Transverse colon (tissue), 4 donors: ENCODE measurements at regions not wholly inside any gene's neighbourhood (a gene's known extent, or its start where the extent isn't known, plus 50 kb on each side); places are given as distances from the start of the nearest gene placed in this dataset.

Source experiments
- POLR2A ChIP-seq: fragments of 450-650 bp; IDR thresholded peaks from one replicate; pipeline ENCODE4 v1.6.1; 2016; ENCODE audit warnings: antibody characterized with exemption, mild to moderate bottlenecking, moderate library complexity
- POLR2AphosphoS5 ChIP-seq, 3 donors: sonication (generic); formaldehyde crosslinking; IDR thresholded peaks; one replicate each; pipeline ENCODE4 v1.6.1; 2016; ENCODE audit warnings: antibody characterized with exemption in 3 of 3
- TF ChIP-seq, protein P1 (sequence below), 5 experiments: fragments of 200-600 bp in 3 of 5; fragments of 450-650 bp in 2 of 5; sonication (generic) in 3 of 5; IDR thresholded peaks; 1 replicate in 2 of 5; 2 replicates in 3 of 5; pipeline ENCODE4 v1.5.1; 2016 to 2017; ENCODE audit warnings: antibody characterized with exemption in 5 of 5, inconsistent platforms in 3 of 5, mild to moderate bottlenecking in 2 of 5, moderate library complexity in 1 of 5

DNA sequence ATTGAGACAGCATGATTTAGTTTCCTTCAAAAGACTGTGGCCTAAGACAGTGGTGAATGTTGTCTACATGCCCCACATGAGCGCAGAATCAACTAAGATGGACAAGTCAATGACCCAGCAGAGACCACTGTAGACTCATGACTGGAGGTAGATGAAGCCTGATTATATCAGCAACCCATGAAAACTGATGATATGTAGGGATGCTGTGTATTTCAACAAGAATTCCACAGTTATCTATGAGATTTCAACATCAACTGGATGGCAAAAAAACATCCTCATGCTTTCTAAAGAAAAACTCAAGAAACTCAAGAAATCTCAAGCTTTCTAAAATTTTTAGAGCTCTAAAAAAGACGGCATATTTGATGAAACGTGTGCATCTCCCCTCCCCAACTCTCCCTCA, 413.9 kb upstream of the LYPLAL1 start:
- TF ChIP-seq, protein P1, sequence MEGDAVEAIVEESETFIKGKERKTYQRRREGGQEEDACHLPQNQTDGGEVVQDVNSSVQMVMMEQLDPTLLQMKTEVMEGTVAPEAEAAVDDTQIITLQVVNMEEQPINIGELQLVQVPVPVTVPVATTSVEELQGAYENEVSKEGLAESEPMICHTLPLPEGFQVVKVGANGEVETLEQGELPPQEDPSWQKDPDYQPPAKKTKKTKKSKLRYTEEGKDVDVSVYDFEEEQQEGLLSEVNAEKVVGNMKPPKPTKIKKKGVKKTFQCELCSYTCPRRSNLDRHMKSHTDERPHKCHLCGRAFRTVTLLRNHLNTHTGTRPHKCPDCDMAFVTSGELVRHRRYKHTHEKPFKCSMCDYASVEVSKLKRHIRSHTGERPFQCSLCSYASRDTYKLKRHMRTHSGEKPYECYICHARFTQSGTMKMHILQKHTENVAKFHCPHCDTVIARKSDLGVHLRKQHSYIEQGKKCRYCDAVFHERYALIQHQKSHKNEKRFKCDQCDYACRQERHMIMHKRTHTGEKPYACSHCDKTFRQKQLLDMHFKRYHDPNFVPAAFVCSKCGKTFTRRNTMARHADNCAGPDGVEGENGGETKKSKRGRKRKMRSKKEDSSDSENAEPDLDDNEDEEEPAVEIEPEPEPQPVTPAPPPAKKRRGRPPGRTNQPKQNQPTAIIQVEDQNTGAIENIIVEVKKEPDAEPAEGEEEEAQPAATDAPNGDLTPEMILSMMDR (IDR thresholded peaks at IDR 0.05), result no peak
- no peak for TF ChIP-seq POLR2A
- no peak for TF ChIP-seq POLR2AphosphoS5 (IDR thresholded peaks at IDR 0.05)
